B cell (primary cell): ENCODE measurements at regions not wholly inside any gene's neighbourhood (a gene's known extent, or its start where the extent isn't known, plus 50 kb on each side); places are given as distances from the start of the nearest gene placed in this dataset.
A peak's percentile ranks its signal among the peaks of the same experiment; 100 is the strongest.

ENCODE experiments used
- EZH2 ChIP-seq: IDR thresholded peaks from 2 replicates; pipeline ENCODE4 v1.6.1; 2012; ENCODE audit warnings: borderline replicate concordance, low read depth, mild to moderate bottlenecking, moderate library complexity, low read length; ENCODE audit not compliant: insufficient read depth, poor library complexity, severe bottlenecking
- TF ChIP-seq, protein P1 (sequence below): fragments of 200-600 bp; IDR thresholded peaks from one replicate; pipeline ENCODE4 v1.8.0; 2022; ENCODE audit warnings: antibody characterized with exemption, mild to moderate bottlenecking

DNA sequence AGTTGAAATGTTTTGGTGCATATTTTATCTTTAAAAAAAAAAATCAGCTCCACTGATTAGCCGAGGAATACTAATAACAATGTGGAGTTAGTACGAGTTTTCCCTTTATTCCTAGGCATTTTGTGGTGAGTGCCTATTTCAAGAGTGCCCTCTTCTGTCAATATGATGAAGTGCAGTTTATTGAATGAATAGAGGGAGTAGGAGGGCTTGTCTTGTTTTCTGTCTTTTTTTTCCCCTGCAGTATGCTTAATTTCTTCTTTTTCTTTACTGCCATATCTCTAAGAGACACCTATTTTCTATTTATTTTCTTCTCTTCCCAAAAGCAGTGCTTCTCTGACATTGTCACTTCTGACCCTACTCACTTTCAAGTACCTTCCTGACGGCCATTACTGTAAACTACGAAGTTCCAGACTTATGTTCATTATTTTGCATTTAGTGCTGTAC is 169.6 kb upstream of the PITX1 start:
- TF ChIP-seq, protein P1, sequence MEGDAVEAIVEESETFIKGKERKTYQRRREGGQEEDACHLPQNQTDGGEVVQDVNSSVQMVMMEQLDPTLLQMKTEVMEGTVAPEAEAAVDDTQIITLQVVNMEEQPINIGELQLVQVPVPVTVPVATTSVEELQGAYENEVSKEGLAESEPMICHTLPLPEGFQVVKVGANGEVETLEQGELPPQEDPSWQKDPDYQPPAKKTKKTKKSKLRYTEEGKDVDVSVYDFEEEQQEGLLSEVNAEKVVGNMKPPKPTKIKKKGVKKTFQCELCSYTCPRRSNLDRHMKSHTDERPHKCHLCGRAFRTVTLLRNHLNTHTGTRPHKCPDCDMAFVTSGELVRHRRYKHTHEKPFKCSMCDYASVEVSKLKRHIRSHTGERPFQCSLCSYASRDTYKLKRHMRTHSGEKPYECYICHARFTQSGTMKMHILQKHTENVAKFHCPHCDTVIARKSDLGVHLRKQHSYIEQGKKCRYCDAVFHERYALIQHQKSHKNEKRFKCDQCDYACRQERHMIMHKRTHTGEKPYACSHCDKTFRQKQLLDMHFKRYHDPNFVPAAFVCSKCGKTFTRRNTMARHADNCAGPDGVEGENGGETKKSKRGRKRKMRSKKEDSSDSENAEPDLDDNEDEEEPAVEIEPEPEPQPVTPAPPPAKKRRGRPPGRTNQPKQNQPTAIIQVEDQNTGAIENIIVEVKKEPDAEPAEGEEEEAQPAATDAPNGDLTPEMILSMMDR = peak; percentile 35
- no peak for TF ChIP-seq EZH2
